DND-41 (cell line): ENCODE measurements at regions not wholly inside any gene's neighbourhood (a gene's known extent, or its start where the extent isn't known, plus 50 kb on each side); places are given as distances from the start of the nearest gene placed in this dataset.

Experiments used
- ATAC-seq: fragments of 200-7000 bp; cut with Tn5 transposase; 3 replicates; pipeline ENCODE4 v1.9.1; 2021; ENCODE audit warnings: low read depth; ENCODE audit not compliant: insufficient read depth
- DNase-seq: peaks from one replicate; pipeline ENCODE4 v3.0.0-alpha.2; 2020
- H2AFZ ChIP-seq: 2 replicates; pipeline ENCODE4 v1.6.0; 2012; ENCODE audit warnings: low read depth, low read length
- H3K27ac ChIP-seq: 2 replicates; pipeline ENCODE4 v1.5.1; 2012; ENCODE audit warnings: low read length, inconsistent platforms
- H3K27me3 ChIP-seq: fragments of 200-600 bp; sonication (generic); 2 replicates; pipeline ENCODE4 v1.6.0; 2012; ENCODE audit warnings: low read length, mild to moderate bottlenecking, inconsistent platforms; ENCODE audit not compliant: insufficient read depth, poor library complexity
- H3K36me3 ChIP-seq: 2 replicates; pipeline ENCODE4 v1.5.1; 2012; ENCODE audit warnings: low read length, inconsistent platforms; ENCODE audit not compliant: insufficient read depth
- H3K4me1 ChIP-seq: 2 replicates; pipeline ENCODE4 v1.5.1; 2012; ENCODE audit warnings: mild to moderate bottlenecking, low read length; ENCODE audit not compliant: insufficient read depth
- H3K4me2 ChIP-seq: 2 replicates; pipeline ENCODE4 v1.6.0; 2012; ENCODE audit warnings: mild to moderate bottlenecking, moderate library complexity, low read length, inconsistent platforms; ENCODE audit not compliant: insufficient read depth
- H3K4me3 ChIP-seq, 2 experiments: fragments of 200-600 bp in 1 of 2; shearing (Covaris generic) in 1 of 2; 2 replicates each; pipeline ENCODE4 v1.5.1; 2012 to 2016; ENCODE audit warnings: inconsistent platforms in 2 of 2, low read length in 2 of 2, mild to moderate bottlenecking in 2 of 2, low read depth in 1 of 2, moderate library complexity in 1 of 2
- H3K79me2 ChIP-seq: 2 replicates; pipeline ENCODE4 v1.6.0; 2012; ENCODE audit warnings: low read length, inconsistent platforms; ENCODE audit not compliant: insufficient read depth
- H3K9ac ChIP-seq: 2 replicates; pipeline ENCODE4 v1.6.0; 2012; ENCODE audit warnings: low read depth, mild to moderate bottlenecking, inconsistent platforms, low read length, moderate library complexity
- H3K9me3 ChIP-seq: 2 replicates; pipeline ENCODE4 v1.5.1; 2012; ENCODE audit warnings: low read length, moderate library complexity, mild to moderate bottlenecking, inconsistent platforms; ENCODE audit not compliant: insufficient read depth, severe bottlenecking
- H4K20me1 ChIP-seq: 2 replicates; pipeline ENCODE4 v1.6.0; 2012; ENCODE audit warnings: low read length; ENCODE audit not compliant: insufficient read depth
- EZH2 ChIP-seq: IDR thresholded peaks from 3 replicates; pipeline ENCODE4 v1.6.1; 2012; ENCODE audit warnings: borderline replicate concordance, low read depth, mild to moderate bottlenecking, moderate library complexity, low read length, inconsistent platforms; ENCODE audit not compliant: severe bottlenecking
- TF ChIP-seq, protein P1 (sequence below): IDR thresholded peaks from 2 replicates; pipeline ENCODE4 v1.5.1; 2012; ENCODE audit warnings: borderline replicate concordance, low read length, moderate library complexity, mild to moderate bottlenecking; ENCODE audit not compliant: poor library complexity, severe bottlenecking; ENCODE audit errors: extremely low read depth

DNA sequence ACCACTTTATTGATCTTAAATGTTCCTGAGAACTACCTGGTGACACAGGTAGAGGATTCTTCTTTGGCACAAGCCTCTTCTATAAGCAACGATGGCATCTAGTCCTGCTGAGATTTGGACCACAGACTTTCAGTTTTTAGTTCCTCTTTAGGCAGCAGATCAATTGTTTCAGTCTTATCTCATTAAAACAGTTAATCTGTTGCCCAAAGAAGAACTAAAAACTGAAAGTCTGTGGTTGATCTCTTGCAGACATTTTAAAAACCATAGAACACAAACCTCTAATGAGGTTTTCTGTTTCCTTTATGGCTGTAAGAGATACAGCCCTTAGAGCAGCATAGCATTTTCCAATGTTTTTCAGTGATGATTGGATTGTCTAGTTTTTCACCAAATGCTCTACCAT is 480.9 kb downstream of the MTRR start:
- no peaks in the 10 kb centered on the region for H4K20me1 ChIP-seq
- no peaks in the 10 kb centered on the region for H3K27me3 ChIP-seq
- H3K4me3 ChIP-seq: no peak overlapping the region
- H3K4me1 ChIP-seq: no peaks in the 10 kb centered on the region
- no peak for DNase-seq
- H3K27ac ChIP-seq: no peak overlapping the region
- no peak for TF ChIP-seq EZH2
- TF ChIP-seq, protein P1, sequence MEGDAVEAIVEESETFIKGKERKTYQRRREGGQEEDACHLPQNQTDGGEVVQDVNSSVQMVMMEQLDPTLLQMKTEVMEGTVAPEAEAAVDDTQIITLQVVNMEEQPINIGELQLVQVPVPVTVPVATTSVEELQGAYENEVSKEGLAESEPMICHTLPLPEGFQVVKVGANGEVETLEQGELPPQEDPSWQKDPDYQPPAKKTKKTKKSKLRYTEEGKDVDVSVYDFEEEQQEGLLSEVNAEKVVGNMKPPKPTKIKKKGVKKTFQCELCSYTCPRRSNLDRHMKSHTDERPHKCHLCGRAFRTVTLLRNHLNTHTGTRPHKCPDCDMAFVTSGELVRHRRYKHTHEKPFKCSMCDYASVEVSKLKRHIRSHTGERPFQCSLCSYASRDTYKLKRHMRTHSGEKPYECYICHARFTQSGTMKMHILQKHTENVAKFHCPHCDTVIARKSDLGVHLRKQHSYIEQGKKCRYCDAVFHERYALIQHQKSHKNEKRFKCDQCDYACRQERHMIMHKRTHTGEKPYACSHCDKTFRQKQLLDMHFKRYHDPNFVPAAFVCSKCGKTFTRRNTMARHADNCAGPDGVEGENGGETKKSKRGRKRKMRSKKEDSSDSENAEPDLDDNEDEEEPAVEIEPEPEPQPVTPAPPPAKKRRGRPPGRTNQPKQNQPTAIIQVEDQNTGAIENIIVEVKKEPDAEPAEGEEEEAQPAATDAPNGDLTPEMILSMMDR: no peak
- no peaks in the 10 kb centered on the region for H3K9me3 ChIP-seq
- no peak overlapping the region for H3K9ac ChIP-seq
- no peaks in the 10 kb centered on the region for H3K36me3 ChIP-seq
- H3K4me2 ChIP-seq: no peak overlapping the region
- ATAC-seq: no peak
- no peak overlapping the region for H2AFZ ChIP-seq
- no peaks in the 10 kb centered on the region for H3K79me2 ChIP-seq

DNA sequence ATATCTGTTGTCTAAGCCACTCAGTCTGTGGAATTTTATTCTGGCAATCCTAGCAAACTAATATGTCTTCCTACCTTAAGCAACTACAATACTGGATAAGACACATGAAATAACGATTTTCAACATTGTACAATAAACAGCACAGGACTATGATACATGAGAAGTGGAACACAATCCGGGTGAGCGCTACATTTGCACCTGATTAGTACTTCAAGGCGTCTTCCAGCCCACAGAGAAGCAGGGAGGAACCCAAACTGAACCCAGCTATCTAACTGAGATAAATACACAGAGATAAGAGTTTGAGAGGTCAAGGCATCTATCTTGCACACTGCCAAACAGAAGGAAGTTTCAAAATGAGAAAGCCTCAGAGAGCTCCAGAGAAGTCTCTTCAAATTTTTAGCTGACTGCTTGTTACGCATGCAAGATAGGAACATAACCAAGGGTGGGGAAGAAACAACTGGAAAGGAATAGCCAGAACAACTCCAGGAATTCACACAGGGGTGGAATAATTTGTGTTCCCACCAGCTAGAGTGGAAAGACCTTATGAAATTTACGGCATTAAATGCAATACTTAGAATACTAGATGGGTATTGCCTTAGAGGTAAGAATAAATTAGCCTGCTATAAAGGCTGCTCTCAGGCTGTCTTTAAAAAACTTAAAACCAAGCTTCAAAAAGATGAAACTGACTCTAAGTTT is 481.8 kb downstream of the MTRR start:
- TF ChIP-seq, protein P1: no peak
- no peak for TF ChIP-seq EZH2
- Histone ChIP-seq H4K20me1 (no peaks in the 10 kb centered on the region), H3K79me2 (no peaks in the 10 kb centered on the region), H3K36me3 (no peaks in the 10 kb centered on the region), H3K9me3 (no peaks in the 10 kb centered on the region), H3K4me1 (no peaks in the 10 kb centered on the region), H3K4me3 (no peak overlapping the region), H3K9ac (no peak overlapping the region), H2AFZ (no peak overlapping the region), H3K4me2 (no peak overlapping the region), H3K27ac (no peak overlapping the region), H3K27me3 (no peaks in the 10 kb centered on the region)
- ATAC-seq: no peak
- DNase-seq: no peak

DNA sequence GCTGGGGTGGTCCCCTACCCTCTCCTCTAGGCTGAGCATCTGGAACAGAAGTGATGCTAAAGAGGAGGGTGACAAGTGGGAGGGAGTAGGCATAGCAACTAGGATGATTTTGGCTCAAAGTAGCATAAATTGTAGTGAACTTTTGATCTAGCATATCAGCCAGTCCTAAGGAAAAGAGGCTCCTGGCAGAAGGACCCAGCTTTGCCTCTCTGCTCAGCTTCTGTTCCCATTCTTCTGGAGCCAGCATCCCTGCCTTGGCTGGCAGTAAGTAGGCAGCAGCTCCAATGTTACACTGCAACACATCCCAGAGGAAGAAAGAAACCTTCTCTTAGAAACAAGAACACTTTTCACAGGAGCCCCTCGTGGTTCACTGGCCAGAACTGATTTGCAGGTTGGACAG is 487.0 kb downstream of the MTRR start:
- H3K4me1 ChIP-seq: no peaks in the 10 kb centered on the region
- no peaks in the 10 kb centered on the region for H3K36me3 ChIP-seq
- no peaks in the 10 kb centered on the region for H3K9me3 ChIP-seq
- H3K9ac ChIP-seq: no peak overlapping the region
- H3K79me2 ChIP-seq: no peaks in the 10 kb centered on the region
- no peak overlapping the region for H3K4me3 ChIP-seq
- ATAC-seq: no peak
- H3K4me2 ChIP-seq: no peak overlapping the region
- no peak overlapping the region for H3K27ac ChIP-seq
- no peak overlapping the region for H2AFZ ChIP-seq
- no peaks in the 10 kb centered on the region for H4K20me1 ChIP-seq
- TF ChIP-seq, protein P1: no peak
- TF ChIP-seq EZH2: no peak
- DNase-seq: no peak
- H3K27me3 ChIP-seq: peaks cover 8% of the 10 kb centered on the region

DNA sequence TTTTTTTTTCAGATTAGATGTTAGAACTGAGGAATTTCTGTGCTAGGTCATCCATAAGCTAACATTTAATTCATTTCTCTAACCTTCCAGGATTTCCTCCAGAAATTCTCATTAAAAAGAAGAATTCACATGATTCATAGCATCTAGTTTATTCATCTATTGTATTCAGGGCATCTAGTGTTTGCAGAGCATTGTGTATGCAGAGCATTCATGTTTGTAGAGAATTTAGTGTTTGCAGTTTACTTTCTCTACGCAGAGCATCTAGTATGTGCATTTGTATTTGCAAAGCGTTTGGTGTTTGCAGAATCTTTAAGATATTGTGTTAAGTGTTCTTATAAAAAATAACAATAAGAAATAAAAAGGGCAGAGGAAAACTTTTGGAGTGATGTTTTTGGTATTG is 491.1 kb downstream of the MTRR start:
- H2AFZ ChIP-seq: no peak overlapping the region
- no peak overlapping the region for H3K4me2 ChIP-seq
- peaks cover 8% of the 10 kb centered on the region for H3K27me3 ChIP-seq
- no peaks in the 10 kb centered on the region for H3K36me3 ChIP-seq
- no peaks in the 10 kb centered on the region for H3K79me2 ChIP-seq
- TF ChIP-seq, protein P1: no peak
- no peak for TF ChIP-seq EZH2
- DNase-seq: no peak
- H3K9me3 ChIP-seq: no peaks in the 10 kb centered on the region
- no peak overlapping the region for H3K27ac ChIP-seq
- H4K20me1 ChIP-seq: no peaks in the 10 kb centered on the region
- no peak overlapping the region for H3K9ac ChIP-seq
- H3K4me1 ChIP-seq: no peaks in the 10 kb centered on the region
- ATAC-seq: no peak
- no peak overlapping the region for H3K4me3 ChIP-seq
